ENCODE measurements at regions not wholly inside any gene's neighbourhood (a gene's known extent, or its start where the extent isn't known, plus 50 kb on each side); places are given as distances from the start of the nearest gene placed in this dataset.

DNA sequence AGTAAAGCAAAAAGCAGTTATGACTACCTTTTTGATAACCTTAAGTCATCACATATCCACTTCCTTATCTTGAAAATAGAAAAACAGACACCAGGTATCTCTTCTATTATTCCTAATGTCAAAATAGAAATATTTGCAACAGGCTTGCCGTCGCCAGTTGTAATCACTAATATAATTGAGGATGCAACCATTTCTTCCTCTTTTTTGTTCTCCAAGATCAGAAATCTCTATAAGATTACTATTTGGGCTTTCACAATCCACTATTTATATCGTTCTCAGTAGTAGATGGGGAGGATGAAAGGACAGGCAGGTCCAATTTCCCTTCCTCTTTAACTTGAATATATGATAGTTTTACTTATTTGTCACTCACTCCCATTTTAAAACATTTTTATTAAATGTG, 130.2 kb upstream of the HMGA2 start:
- TF ChIP-seq, protein P1, sequence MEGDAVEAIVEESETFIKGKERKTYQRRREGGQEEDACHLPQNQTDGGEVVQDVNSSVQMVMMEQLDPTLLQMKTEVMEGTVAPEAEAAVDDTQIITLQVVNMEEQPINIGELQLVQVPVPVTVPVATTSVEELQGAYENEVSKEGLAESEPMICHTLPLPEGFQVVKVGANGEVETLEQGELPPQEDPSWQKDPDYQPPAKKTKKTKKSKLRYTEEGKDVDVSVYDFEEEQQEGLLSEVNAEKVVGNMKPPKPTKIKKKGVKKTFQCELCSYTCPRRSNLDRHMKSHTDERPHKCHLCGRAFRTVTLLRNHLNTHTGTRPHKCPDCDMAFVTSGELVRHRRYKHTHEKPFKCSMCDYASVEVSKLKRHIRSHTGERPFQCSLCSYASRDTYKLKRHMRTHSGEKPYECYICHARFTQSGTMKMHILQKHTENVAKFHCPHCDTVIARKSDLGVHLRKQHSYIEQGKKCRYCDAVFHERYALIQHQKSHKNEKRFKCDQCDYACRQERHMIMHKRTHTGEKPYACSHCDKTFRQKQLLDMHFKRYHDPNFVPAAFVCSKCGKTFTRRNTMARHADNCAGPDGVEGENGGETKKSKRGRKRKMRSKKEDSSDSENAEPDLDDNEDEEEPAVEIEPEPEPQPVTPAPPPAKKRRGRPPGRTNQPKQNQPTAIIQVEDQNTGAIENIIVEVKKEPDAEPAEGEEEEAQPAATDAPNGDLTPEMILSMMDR (IDR thresholded peaks at IDR 0.05) = no peak
- TF ChIP-seq EP300 (IDR thresholded peaks at IDR 0.05) (no peak), POLR2A (IDR thresholded peaks at IDR 0.05) (no peak)
